Left hindlimb (tissue), 1 donor: ENCODE measurements at regions not wholly inside any gene's neighbourhood (a gene's known extent, or its start where the extent isn't known, plus 50 kb on each side); places are given as distances from the start of the nearest gene placed in this dataset.
"Not testable (repeated sequence)": the region's sequence is repeated elsewhere in the genome, so short reads cannot be mapped to it uniquely, and the experiment has no call there.

Experiments used
- DNase-seq: peaks from one replicate; pipeline ENCODE4 v3.0.0-alpha.2; 2018

DNA sequence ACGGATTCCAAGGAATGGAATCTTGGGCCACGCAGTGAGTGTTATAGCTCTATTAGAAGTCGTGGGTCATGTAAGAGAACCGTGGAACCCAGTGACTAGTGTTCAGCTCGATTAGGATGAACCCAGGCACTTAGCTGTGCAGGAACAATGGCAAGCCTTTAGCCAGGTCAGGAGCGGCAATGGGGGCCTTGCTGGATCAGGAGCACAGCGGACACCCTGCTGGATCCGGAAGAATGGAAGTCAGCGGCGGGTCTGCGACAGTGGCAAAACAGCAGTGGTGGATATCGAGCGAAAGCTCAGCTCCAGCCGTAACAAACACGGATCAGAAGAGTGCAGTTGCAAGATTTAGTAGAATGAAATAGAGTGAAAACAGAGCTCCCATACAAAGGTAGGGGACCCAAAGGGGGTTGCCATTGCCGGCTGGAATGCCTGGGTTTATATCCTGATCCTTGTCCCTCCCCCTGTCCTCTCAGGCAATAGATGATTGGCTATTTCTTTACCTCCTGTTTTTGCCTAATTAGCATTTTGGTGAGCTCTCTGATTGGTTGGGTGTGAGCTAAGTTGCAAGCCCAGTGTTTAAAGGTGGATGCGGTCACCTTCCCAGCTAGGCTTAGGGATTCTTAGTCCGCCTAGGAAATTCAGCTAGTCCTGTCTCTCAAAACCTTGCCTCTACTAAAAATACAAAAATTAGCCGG is 618.3 kb upstream of the CBLB start:
- DNase-seq, result not testable (repeated sequence)

- DNase-seq, result no peak
These were observed 619.5 kb upstream of the CBLB start for GRCh38 chr3:106488331-106488730.

DNA sequence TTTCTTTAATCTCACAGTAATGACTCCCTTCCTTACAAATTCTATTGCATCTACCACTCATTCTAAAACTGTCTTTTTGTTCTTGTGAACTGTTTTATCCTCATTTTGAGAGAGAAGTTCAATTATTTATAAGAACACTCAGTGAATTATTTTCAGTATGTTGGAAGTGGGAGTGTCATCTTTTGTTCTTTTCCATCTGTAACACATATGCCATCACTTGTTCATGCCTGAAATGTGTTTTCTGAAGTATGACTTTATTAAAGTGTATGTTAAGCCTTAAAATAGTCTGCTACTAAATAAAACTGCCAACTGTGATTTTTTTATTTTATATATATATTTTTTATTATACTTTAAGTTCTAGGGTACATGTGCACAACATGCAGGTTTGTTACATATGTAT is 623.0 kb upstream of the CBLB start:
- DNase-seq, result no peak

DNA sequence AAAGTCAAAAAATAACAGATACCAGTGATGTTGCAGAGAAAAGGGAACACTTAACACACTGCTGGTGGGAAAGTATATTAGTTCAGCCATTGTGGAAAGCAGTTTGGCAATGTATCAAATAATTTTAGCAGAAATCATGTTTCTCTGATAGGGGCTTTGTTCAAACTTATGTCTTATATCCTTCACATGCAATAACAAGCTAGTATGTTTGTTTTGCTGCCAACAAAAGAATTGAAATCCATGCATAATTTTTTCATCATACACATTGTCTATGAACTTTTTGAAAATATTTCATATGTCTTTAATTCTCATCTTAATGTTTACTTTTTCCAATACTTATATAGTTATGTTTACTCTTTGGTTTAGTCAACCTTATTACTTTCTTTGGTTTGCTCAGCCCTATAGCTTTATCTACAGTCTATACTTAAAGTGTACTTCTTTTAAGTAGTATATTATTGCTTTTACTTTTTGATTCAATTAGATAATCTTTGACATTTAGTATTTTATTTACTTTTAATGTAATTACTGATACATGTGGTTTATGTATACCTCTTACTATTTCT is 639.6 kb upstream of the CBLB start:
- DNase-seq, result no peak

DNA sequence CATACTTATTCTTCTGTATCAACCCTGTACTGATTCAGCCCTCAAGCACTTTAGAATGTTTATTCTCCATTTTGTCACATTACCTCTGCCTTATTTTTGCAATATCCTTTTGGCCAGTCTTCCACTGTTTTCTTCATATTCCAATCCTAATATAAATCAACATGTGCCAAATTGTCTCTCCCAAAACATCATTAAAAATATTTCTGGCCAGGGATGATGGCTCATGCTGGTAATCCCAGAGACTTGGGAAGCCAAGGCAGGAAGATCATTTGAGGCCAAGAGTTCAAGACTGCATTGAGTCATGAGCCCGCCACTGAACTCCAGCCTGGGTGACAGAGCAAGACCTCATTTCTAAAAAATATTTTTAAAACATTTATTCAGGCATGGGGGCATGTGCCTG is 641.4 kb upstream of the CBLB start:
- no peak for DNase-seq

DNA sequence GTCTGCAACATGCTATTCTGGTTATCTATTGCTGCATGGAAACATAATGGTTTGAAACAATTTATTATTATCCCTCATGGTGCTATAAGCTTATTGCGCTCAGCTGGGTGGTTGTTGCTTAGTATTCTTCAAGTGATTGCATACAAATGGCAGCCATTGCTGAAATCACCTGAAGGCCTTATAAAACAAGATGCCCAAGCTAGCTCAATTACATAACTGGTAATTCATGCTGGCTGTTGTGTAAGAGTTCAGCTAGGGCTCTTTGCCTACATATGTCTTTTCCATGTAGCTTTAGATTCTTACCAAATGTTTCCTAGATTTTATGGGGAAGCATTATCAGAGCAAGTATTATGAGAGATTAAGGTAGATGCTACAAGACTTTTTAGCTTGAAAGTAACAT is 644.0 kb upstream of the CBLB start:
- DNase-seq, result no peak

GRCh38 chr3:106514431-106514830 is 645.6 kb upstream of the CBLB start:
- DNase-seq, result no peak

DNA sequence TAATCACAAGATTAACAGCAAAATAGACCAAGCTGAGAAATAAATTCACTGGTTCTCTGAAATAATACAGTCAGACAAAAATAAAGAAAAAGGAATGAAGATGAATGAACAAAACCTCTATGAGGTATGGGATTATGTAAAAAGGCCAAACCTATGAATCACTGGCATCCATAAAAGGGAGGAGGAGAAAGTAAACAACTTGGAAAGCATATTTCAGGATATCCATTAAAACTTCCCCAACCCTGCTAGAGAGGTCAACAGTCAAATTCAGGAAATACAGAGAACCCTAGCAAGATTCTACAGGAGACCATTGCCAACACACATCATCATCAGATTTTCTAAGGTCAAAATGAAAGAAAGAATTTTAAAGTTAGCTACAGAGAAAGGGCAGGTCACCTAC is 649.7 kb upstream of the CBLB start:
- DNase-seq, result no peak

GRCh38 chr3:106522397-106522796 is 653.6 kb upstream of the CBLB start:
- no peak for DNase-seq

DNA sequence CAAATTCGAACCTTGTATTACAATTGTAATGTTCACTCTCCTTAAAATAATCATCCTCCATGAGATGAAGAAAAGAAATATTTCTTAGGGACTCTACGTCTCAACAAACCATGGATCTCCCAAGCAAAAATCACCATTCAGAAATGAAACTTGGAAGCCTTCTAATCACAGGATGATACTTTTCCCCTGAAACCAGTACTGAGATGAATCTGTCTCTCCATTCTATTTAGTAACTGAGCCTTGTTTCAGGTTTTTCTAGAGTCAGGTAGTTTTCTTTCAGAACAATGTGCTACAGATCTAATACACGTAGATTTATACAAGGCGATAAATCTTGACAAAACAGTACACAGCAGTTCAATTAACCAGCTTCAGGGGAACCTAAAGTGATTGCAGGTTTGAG is 660.1 kb upstream of the CBLB start:
- no peak for DNase-seq

DNA sequence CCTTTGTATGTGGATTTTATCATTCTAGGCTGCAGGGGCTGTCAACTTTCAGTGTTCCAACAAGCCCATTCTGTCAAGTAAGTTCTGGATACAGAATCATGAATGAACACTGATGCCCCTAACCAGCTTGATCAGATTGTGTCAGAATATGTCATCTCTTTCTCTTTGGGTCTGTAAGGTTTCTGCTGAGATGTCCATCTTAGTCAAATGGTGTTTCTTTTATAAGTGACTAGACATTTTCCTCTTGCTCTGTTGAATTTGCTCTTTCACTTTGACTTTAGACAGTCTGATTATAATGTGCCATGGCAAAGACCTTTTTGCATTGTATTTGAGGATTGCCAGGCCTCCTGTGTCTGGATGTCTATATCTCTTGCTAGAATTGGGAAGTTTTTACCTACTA is 660.9 kb upstream of the CBLB start:
- DNase-seq, result no peak

DNA sequence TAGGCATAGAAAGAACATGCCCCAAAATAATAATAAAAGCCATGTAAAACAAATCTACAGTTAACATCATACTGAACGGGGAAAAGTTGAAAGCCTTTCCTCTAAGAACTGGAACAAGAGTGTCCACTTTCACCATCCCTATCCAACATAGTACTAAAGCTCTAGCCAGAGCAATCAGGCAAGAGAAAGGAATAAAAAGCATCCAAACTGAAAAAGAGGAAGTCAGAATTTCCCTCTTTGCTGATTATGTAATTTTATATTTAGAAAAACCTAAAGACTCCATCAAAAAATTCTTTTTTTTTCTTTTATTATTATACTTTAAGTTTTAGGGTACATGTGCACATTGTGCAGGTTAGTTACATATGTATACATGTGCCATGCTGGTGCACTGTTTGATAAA is 661.6 kb upstream of the CBLB start:
- DNase-seq, result no peak

- DNase-seq, result not testable (repeated sequence)
These were observed 663.0 kb upstream of the CBLB start for GRCh38 chr3:106531771-106532329.

- DNase-seq, result no peak
These were observed 664.4 kb upstream of the CBLB start for GRCh38 chr3:106533093-106533787.

DNA sequence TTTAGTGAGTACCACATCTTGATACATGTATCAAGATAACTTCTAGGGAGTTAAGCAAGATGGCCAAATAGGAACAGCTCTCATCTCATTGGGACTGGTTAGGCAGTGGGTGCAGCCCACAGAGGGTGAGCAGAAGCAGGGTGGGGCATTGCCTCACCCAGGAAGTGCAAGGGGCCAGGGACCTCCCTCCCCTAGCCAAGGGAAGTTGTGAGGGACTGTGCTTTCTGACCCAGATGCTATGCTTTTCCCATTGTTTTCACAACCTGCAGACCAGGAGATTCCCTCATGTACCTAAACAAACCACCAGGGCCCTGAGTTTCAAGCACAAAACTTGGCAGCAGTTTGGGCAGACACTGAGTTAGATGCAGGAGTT is 665.0 kb upstream of the CBLB start:
- DNase-seq, result no peak

- DNase-seq, result no peak
These were observed 665.4 kb upstream of the CBLB start for GRCh38 chr3:106534206-106534605.

DNA sequence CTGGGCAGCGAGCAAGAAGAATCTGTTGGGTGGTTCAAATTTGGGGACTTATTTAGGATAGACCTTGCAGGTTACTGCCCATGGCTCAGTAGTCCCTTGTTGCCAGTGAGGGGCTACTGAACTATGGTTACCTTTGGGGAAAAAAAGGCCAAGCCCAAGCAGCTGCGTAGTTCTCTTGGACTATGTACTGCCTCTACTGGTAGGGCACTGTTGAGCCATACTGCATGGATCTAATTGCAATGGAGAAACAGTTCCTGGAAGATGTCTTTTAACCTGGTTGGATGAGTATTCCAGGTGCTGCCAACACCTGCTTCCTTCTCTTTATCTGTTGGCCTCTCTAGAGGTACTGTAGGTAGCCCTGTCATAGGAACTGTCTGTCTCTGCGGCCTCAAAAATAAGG is 671.9 kb upstream of the CBLB start:
- no peak for DNase-seq

DNA sequence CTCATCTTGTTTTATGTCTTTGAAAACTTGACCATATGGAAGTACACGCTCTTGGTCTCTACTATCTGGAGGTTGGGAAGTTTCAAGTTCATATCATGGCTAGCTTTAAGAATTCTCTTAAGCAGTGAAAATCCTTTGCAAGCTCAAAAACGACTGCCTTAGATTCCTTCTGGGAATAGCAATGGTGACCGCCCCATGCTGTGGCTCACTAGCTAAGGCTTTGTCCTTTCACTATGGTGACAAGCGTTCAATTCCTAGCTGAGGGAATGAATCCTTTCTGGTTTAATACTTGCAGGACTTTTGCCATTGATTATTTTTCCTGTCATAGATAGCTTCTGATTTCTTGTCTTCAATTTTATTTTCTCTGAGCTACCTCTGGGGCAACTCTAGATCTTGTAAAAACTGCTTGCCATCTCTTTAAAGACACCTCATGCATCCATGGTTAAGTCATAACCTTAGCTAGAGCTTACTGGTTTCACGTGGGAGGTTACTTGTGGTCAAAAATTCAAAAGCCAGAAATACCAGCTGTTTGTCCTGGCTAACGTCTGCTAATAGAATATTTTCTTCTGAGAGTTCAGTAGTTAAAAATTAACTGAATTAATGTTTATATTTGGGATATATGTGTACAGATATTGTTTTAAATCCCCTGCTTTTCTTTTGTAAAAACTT is 673.4 kb upstream of the CBLB start:
- DNase-seq, result no peak

DNA sequence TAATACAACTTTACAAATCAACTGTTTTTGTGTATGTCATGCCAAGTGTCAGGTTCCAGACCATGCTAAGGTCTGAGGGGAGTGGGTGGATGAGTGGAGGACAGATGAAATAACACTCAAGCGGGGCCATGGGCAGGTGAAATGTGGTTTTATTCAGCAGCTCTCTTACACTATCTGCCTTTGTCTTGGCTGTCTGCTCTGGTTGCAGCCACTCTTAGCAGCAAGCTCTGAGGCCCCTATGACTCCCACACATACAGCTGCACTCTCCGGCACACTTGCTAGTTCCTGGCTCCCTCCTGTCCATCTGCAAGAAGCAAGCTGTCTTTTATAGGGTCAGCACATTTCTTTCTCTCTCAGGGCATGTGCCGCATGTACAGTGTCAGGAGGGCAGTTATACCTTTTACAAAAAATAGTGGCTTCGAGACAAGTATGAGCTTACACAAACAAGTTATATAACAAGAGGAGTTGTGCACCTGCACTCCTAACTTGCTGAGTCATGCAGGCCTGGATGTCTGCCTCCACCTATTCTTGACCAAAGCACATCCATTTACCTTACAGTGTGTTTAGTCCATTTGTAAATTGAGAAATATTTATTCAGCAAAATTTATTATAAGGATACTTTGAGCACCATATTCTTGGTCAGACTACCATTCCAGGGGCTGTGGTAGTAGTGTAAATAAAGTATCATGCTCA is 683.7 kb upstream of the CBLB start:
- no peak for DNase-seq

DNA sequence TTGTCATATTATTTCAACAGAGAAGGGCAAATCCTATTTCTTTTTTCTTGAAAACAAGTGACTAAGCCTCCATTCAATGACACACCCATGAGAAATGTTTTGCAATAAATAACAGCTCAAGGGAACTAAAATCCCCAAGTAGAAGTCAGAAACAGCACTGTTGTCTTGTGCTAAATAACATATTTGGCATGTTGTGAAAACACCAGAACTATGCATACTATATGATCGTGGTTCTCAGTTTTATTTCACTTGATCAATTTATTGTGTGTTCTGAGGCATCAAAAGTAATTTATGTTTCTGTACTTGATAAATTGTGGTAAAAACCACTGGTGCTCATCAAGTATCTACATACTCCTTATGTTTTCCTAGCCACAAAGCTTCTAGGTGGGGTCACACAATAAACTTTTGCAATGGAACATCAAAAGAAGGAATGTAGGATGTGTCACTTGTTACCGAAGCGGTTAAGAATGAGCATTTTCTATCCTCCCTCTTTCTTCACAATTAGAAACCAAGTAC is 691.7 kb upstream of the CBLB start:
- no peak for DNase-seq

DNA sequence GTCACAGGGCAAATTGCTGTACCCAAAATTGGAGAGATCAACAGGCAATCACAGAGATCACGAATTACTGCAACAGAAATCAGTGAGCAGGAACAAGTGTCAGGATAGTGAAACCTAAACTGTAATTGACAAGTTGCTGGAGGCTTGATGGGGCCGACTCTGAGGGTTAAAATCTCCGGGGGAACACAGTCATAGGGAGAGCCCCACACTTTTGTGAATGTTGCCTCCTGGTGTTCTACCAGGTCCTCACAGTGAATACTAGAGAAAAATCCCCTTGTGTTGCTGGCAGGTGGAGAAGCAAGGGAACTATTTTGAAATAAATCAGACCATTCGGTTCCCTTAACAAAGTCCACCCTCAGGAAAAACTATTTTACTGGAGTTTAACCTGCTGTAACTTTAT is 697.5 kb upstream of the CBLB start:
- DNase-seq, result no peak

DNA sequence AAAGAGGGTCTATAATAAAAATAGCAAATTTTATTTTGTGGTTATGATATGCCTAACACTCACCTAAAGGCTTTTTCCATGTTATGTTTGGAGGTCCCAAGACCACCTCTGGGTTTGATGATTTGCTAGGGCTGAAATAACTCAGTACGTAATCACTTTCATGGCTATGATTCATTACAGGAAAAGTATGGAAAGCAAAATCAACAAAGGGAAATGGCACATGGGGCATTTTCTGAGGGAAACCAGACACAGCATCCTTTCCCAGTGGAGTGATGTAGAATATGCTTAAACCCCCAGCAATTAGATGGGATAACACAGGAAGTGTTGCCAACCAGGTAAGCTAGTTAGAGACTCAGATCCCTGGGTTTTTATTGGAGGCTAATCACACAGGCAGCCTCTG is 701.6 kb upstream of the CBLB start:
- DNase-seq, result no peak

DNA sequence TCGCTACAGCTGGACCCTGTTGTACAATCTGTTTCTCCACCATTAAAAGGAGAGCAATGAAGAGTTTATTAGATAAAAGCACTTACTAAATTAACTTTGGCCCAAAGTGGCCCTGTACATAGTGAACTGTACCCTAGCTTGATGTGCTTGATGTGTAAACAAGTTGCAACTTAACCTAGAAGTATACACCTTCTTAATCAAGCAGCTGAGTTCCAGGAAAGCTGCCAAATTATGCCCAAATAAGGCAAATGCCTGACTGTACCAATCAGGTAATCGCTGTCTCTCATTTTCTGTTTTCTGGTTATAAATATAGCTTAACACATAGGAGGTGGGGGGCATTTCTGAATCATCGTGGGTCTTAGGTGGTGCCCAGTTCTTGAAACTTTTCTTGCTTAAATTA is 704.8 kb upstream of the CBLB start:
- no peak for DNase-seq
